ENCODE measurements at regions not wholly inside any gene's neighbourhood (a gene's known extent, or its start where the extent isn't known, plus 50 kb on each side); places are given as distances from the start of the nearest gene placed in this dataset.

DNA sequence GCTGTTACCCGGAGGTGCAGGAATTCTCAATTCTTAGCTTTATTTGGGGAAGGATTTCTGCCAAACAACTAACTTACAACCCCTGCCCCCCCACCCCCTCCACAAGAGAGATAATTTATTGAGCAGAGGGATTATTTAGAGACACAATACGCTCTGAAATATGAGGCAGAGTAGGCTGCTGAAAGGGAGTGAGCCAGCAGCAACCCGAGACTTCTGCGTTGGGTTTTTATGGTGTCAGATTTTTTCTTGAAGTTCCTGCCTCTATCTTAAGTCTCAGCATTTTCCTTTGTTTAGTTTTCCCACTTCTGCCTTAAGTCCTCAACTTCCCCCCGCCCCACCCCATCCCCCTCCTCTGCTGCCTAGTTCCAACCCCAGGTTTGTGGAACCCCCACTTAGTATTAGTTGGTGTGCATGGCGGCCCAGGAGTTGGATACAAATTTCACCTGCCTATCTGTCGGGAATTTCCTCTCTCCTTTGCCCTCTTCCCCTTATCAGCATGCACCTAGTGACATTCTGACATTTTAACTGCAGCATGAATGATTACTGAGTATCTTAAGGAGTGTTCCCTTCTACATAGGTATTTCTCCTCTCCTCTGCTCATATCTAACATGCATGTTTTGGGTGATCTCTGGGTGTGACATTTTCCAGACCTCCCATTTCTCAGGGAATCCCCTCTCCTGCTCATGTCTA lies 1635.9 kb upstream of the LRRTM1 start:
- no peaks in the 10 kb centered on the region for H3K9me3 ChIP-seq (ENCODE audit: control insufficient read depth, low read length, poor library complexity, severe bottlenecking)
- no peak for ATAC-seq
- H3K36me3 Mint-ChIP-seq (ENCODE audit: low read depth) = no peaks in the 10 kb centered on the region
- no peaks in the 10 kb centered on the region for H3K4me1 Mint-ChIP-seq
- H3K27me3 Mint-ChIP-seq = no peaks in the 10 kb centered on the region
- H3K27ac Mint-ChIP-seq = no peak overlapping the region
- no peak for DNase-seq
- H3K4me3 Mint-ChIP-seq = no peak overlapping the region

DNA sequence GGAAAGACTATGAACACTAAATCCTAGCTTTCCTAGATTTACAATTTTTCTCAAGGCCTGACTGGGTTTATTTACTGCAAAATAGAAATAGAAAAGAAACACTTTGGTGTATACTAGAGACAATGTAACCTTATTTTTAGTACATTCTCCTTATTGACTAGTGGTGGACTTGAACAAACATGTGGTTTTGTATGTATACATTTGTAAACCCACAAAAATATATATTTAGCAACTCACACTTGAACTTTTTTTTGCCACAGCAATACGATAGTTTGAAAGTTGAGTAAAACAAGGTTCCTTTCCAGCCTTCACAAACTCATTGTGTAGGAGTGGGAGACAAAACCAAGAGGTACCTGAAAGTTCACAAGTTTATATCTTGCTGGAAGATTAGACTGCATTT lies 1633.4 kb upstream of the LRRTM1 start:
- no peak for DNase-seq
- no peak for ATAC-seq
- Mint-ChIP-seq H3K27me3 (no peaks in the 10 kb centered on the region), H3K4me1 (no peaks in the 10 kb centered on the region), H3K27ac (no peak overlapping the region), H3K4me3 (no peak overlapping the region), H3K36me3 (ENCODE audit: low read depth) (no peaks in the 10 kb centered on the region)
- no peaks in the 10 kb centered on the region for H3K9me3 ChIP-seq (ENCODE audit: control insufficient read depth, low read length, poor library complexity, severe bottlenecking)

DNA sequence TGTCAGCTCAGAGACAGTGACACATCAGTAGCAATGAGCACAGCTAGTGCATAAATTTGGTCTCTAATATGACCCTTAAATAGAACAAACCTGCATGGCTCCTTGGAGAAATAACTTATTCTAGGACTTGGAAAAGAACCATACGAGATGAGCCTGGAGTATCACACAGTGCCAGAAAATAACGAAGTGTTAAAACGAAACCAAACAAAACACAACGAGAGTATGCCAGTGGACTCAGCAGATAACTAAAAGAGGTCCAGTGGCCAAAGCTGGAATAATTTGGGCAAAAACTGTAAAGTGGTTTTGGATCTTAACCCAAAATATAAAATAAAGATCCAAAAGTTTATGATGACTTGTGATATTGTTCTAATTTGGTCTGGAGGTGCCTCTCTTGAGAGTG lies 1599.0 kb upstream of the LRRTM1 start:
- Mint-ChIP-seq H3K4me1 (no peaks in the 10 kb centered on the region), H3K27me3 (no peaks in the 10 kb centered on the region), H3K36me3 (ENCODE audit: low read depth) (no peaks in the 10 kb centered on the region)

DNA sequence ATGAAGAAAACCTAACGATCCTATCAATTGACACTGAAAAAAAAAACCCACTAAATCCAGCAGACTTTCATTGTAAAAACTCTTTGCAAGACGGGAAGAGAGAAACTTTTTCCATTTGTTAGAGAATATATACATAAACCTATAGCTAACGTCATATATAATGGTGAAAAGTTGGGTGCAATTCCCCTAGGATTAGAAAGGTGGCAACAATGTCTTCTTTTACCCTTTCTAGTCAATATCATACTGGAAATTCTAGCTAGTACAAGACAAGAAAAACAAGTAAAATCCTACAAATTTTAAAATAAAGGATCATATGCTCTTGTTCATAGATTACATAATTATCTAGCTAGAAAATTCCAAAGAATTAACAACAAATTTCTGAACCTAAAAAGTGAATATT lies 1596.5 kb upstream of the LRRTM1 start:
- no peak overlapping the region for H3K27ac Mint-ChIP-seq
- no peak for DNase-seq
- no peaks in the 10 kb centered on the region for H3K36me3 Mint-ChIP-seq (ENCODE audit: low read depth)
- ATAC-seq = no peak
- H3K9me3 ChIP-seq (ENCODE audit: control insufficient read depth, low read length, poor library complexity, severe bottlenecking) = no peaks in the 10 kb centered on the region
- no peak overlapping the region for H3K4me3 Mint-ChIP-seq
- H3K27me3 Mint-ChIP-seq = no peaks in the 10 kb centered on the region
- H3K4me1 Mint-ChIP-seq = no peaks in the 10 kb centered on the region

More for the DNA sequence above, 1599.0 kb upstream of the LRRTM1 start:
- no peaks in the 10 kb centered on the region for H3K9me3 ChIP-seq (ENCODE audit: control insufficient read depth, low read length, poor library complexity, severe bottlenecking)
- ATAC-seq = no peak
- Mint-ChIP-seq H3K4me3 (no peak overlapping the region), H3K27ac (no peak overlapping the region)
- no peak for DNase-seq

DNA sequence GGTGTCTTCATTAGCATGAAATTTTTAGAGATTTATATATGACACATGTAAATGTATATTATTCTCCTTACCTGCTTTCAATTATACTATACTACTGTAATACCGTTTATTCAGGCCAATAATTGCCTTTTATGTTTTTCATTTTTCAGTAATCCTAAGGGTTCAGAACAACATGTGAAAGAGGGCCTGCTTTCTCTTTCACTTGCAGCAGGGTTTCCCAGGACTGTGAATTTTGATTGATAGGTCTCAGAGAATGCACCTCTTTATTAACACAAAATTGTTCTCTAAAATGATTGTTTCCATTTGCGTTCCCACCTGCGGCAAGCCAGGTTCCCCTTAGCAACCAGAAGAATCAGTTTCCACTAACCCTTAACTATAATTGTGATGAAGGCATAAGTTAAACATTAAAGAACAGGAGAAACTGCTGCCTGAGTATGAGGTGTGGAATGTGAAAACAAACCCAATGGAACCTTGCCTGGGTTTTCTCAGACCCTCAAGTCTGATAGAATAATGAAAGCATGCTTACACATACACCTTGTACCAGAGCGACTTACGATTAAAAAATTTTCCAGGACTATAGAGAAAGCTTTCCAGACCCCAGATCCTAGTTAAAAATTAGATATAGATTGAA lies 1591.2 kb upstream of the LRRTM1 start:
- no peak for DNase-seq
- no peaks in the 10 kb centered on the region for H3K27me3 Mint-ChIP-seq

DNA sequence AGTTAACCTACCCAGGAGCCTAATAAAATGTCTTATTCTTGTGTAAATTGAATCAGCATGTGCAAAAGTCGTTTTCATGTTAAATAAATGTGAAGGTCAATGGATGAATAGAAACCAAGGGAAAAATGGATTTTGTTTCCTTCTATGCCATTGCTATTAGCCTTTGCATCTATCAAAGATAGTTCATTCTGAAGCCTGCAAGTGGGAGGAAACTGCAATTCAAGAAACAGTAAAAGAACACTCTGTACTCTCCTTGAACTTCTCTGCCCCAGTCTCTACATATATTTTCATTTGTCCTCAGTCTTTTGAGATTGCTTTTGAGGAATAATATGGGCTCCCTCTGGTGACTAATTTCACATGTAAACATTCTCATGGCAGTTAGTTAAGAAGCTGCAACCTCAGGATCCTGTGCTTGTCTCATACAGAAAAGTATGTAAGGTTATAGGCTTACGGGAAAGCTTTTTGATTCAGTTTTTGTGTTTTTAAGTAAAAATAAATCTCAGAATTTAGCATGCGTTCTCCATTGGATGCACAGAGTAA lies 1590.0 kb upstream of the LRRTM1 start:
- Mint-ChIP-seq H3K27ac (no peak overlapping the region), H3K36me3 (ENCODE audit: low read depth) (no peaks in the 10 kb centered on the region), H3K4me1 (no peaks in the 10 kb centered on the region), H3K27me3 (no peaks in the 10 kb centered on the region), H3K4me3 (no peak overlapping the region)
- no peak for ATAC-seq
- no peak for DNase-seq
- peaks cover 4% of the 10 kb centered on the region for H3K9me3 ChIP-seq (ENCODE audit: control insufficient read depth, low read length, poor library complexity, severe bottlenecking)

More for the DNA sequence above, 1591.2 kb upstream of the LRRTM1 start:
- H3K9me3 ChIP-seq (ENCODE audit: control insufficient read depth, low read length, poor library complexity, severe bottlenecking) = peaks cover 1% of the 10 kb centered on the region
- H3K4me1 Mint-ChIP-seq = no peaks in the 10 kb centered on the region
- no peaks in the 10 kb centered on the region for H3K36me3 Mint-ChIP-seq (ENCODE audit: low read depth)
- no peak overlapping the region for H3K27ac Mint-ChIP-seq
- ATAC-seq = no peak
- H3K4me3 Mint-ChIP-seq = no peak overlapping the region

DNA sequence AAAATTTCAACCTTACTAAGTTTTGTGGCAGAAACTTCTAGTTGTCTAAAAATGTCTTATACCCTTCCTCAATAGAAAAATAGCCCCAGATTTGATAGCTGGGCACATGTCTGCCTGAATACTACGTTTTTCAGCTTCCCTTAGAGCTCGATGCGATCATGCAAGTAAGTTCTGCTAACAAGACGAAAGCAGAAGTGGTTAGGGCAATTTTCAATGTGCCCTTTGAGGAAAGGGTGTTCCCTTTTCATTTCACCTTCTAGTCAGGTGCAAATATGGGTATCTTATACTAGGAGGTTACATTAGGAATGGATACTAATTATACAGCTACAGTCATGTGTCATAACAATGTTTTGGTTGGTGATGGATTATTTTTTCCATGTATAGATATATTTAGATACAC lies 1572.1 kb upstream of the LRRTM1 start:
- Mint-ChIP-seq H3K4me1 (no peaks in the 10 kb centered on the region), H3K4me3 (no peak overlapping the region), H3K36me3 (ENCODE audit: low read depth) (no peaks in the 10 kb centered on the region), H3K27me3 (no peaks in the 10 kb centered on the region), H3K27ac (no peak overlapping the region)
- DNase-seq = no peak
- peaks cover 3% of the 10 kb centered on the region for H3K9me3 ChIP-seq (ENCODE audit: control insufficient read depth, low read length, poor library complexity, severe bottlenecking)
- no peak for ATAC-seq

DNA sequence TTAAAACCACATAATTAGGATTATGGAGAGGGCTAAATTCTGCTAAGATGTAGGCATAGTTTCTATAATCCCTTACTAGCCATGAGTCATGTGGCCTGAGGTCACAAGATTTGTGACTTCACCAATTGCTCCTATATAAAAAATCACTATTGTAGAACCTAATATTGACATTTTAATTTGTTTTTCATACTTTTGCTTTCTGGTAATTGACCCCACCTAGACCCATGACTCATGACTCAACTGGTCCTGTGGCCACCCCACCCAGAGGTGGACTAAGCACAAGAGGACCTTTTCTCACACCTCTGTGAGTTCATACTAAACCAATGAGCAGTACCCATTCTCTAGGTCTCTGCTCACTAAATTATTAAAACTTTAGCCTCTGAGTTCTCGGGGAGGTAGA lies 1567.5 kb upstream of the LRRTM1 start:
- H3K4me1 Mint-ChIP-seq = no peaks in the 10 kb centered on the region
- H3K36me3 Mint-ChIP-seq (ENCODE audit: low read depth) = no peaks in the 10 kb centered on the region
- no peaks in the 10 kb centered on the region for H3K27me3 Mint-ChIP-seq
- no peaks in the 10 kb centered on the region for H3K9me3 ChIP-seq (ENCODE audit: control insufficient read depth, low read length, poor library complexity, severe bottlenecking)
- H3K27ac Mint-ChIP-seq = no peak overlapping the region
- ATAC-seq = no peak
- DNase-seq = no peak
- H3K4me3 Mint-ChIP-seq = no peak overlapping the region

DNA sequence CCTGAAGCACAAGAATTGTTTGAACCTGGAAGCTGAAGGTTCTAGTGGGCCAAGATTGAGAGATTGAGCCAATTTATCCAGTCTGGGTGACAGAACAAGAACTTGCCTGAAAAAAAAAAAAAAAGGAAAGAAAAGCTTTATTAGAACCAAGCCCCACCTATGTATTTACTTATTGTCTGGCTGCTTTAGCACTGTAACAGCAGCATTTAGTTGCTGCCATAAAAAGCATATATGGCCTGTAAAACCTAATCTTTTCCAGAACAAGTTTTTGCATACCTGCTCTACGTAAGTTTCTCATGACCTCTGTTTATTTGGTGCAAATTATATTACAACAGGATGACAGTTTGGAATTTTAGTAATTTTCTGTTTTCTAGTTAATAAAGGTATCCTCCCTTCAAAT lies 1565.6 kb upstream of the LRRTM1 start:
- no peaks in the 10 kb centered on the region for H3K9me3 ChIP-seq (ENCODE audit: control insufficient read depth, low read length, poor library complexity, severe bottlenecking)
- Mint-ChIP-seq H3K4me1 (no peaks in the 10 kb centered on the region), H3K36me3 (ENCODE audit: low read depth) (no peaks in the 10 kb centered on the region), H3K27ac (no peak overlapping the region), H3K27me3 (no peaks in the 10 kb centered on the region), H3K4me3 (no peak overlapping the region)
- DNase-seq (no peak), ATAC-seq (no peak)

DNA sequence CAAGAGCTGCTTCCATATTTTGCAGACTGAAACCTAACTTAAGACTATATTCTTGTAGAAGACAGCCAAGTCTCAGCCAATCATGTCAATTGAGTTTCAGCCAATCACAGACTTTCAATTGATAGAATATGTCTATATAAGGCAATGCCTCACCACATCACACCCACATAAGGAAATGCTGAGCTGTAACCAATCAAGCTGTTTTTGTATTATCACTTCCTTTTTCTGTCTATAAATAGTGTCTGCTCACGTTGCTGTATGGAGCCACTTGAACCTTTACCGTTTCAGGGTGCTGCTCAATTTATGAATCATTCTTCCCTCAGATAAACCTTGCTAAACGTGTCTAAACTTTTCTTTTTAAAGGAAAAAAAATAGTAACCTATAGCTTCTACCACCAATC lies 1554.4 kb upstream of the LRRTM1 start:
- Mint-ChIP-seq H3K27ac (no peak overlapping the region), H3K4me1 (no peaks in the 10 kb centered on the region), H3K4me3 (no peak overlapping the region), H3K27me3 (no peaks in the 10 kb centered on the region), H3K36me3 (ENCODE audit: low read depth) (no peaks in the 10 kb centered on the region)
- no peaks in the 10 kb centered on the region for H3K9me3 ChIP-seq (ENCODE audit: control insufficient read depth, low read length, poor library complexity, severe bottlenecking)
- DNase-seq = no peak
- no peak for ATAC-seq

DNA sequence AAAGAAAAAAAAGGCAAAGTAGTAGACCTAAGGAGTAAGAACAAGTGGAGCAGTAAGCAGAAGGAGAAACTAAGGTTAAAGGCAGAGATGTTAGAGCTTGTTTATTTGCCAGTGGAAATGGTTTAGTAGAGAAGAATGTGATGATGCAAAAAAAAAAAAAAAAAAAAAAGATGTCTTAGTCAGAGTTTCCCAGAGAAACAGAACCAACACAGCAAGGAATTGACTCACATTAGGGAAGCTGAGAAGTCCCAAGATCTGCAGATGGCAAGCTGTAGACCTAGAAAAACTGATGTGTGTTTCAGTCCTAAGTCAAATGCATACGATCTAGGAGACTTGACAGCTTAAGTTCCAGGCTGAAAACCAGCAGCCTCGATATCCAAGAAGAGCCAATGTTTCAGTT lies 1548.8 kb upstream of the LRRTM1 start:
- no peaks in the 10 kb centered on the region for H3K9me3 ChIP-seq (ENCODE audit: control insufficient read depth, low read length, poor library complexity, severe bottlenecking)
- Mint-ChIP-seq H3K36me3 (ENCODE audit: low read depth) (no peaks in the 10 kb centered on the region), H3K27ac (no peak overlapping the region), H3K27me3 (no peaks in the 10 kb centered on the region), H3K4me1 (no peaks in the 10 kb centered on the region), H3K4me3 (no peak overlapping the region)
- no peak for DNase-seq
- no peak for ATAC-seq

DNA sequence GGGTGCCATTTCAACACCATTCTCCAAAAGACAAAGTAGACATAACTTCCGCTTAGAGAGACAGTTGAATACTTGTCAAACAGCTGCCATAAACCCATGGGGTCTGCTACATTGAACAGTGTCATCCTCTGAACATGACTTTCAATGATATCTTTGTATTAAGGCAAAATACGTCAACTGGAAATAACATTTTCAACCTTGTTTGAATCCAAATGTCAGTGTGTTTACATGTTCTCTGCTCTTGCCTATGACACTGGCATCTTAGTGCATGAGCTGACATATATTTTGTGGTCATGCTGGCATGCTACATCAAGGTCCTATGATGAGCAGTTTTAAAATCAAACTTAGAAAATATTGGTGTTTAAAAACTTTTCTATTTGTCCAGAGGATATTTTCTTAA lies 1548.1 kb upstream of the LRRTM1 start:
- H3K27ac Mint-ChIP-seq = no peak overlapping the region
- no peaks in the 10 kb centered on the region for H3K4me1 Mint-ChIP-seq
- H3K36me3 Mint-ChIP-seq (ENCODE audit: low read depth) = no peaks in the 10 kb centered on the region
- ATAC-seq = no peak
- no peak overlapping the region for H3K4me3 Mint-ChIP-seq
- no peak for DNase-seq
- no peaks in the 10 kb centered on the region for H3K27me3 Mint-ChIP-seq
- H3K9me3 ChIP-seq (ENCODE audit: control insufficient read depth, low read length, poor library complexity, severe bottlenecking) = no peaks in the 10 kb centered on the region

DNA sequence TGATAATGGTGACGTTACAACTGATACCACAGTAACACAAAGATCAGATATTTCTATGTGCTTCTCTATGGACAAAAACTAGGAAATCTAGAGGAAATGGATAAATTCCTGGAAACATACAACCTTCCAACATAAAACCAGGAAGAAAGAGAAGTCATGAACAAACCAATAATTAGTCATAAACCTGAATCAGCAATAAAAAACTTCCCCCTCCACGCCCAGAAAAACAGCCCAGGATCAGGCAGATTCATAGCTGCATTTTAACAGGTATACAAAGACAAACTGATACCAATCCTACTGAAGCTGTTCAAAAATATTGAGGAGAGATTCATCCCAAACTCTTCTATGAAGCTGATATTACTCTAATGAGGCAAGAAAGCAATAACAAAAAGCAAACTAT lies 1535.2 kb upstream of the LRRTM1 start:
- Mint-ChIP-seq H3K4me3 (no peak overlapping the region), H3K27me3 (no peaks in the 10 kb centered on the region), H3K27ac (no peak overlapping the region), H3K36me3 (ENCODE audit: low read depth) (no peaks in the 10 kb centered on the region), H3K4me1 (no peaks in the 10 kb centered on the region)
- H3K9me3 ChIP-seq (ENCODE audit: control insufficient read depth, low read length, poor library complexity, severe bottlenecking) = no peaks in the 10 kb centered on the region
- no peak for DNase-seq
- ATAC-seq = no peak
